ENCODE measurements at regions not wholly inside any gene's neighbourhood (a gene's known extent, or its start where the extent isn't known, plus 50 kb on each side); places are given as distances from the start of the nearest gene placed in this dataset.

GRCh38 chr5:112682621-112683061 lies 55.0 kb upstream of the APC start (continued):
- TF ChIP-seq, protein P1, sequence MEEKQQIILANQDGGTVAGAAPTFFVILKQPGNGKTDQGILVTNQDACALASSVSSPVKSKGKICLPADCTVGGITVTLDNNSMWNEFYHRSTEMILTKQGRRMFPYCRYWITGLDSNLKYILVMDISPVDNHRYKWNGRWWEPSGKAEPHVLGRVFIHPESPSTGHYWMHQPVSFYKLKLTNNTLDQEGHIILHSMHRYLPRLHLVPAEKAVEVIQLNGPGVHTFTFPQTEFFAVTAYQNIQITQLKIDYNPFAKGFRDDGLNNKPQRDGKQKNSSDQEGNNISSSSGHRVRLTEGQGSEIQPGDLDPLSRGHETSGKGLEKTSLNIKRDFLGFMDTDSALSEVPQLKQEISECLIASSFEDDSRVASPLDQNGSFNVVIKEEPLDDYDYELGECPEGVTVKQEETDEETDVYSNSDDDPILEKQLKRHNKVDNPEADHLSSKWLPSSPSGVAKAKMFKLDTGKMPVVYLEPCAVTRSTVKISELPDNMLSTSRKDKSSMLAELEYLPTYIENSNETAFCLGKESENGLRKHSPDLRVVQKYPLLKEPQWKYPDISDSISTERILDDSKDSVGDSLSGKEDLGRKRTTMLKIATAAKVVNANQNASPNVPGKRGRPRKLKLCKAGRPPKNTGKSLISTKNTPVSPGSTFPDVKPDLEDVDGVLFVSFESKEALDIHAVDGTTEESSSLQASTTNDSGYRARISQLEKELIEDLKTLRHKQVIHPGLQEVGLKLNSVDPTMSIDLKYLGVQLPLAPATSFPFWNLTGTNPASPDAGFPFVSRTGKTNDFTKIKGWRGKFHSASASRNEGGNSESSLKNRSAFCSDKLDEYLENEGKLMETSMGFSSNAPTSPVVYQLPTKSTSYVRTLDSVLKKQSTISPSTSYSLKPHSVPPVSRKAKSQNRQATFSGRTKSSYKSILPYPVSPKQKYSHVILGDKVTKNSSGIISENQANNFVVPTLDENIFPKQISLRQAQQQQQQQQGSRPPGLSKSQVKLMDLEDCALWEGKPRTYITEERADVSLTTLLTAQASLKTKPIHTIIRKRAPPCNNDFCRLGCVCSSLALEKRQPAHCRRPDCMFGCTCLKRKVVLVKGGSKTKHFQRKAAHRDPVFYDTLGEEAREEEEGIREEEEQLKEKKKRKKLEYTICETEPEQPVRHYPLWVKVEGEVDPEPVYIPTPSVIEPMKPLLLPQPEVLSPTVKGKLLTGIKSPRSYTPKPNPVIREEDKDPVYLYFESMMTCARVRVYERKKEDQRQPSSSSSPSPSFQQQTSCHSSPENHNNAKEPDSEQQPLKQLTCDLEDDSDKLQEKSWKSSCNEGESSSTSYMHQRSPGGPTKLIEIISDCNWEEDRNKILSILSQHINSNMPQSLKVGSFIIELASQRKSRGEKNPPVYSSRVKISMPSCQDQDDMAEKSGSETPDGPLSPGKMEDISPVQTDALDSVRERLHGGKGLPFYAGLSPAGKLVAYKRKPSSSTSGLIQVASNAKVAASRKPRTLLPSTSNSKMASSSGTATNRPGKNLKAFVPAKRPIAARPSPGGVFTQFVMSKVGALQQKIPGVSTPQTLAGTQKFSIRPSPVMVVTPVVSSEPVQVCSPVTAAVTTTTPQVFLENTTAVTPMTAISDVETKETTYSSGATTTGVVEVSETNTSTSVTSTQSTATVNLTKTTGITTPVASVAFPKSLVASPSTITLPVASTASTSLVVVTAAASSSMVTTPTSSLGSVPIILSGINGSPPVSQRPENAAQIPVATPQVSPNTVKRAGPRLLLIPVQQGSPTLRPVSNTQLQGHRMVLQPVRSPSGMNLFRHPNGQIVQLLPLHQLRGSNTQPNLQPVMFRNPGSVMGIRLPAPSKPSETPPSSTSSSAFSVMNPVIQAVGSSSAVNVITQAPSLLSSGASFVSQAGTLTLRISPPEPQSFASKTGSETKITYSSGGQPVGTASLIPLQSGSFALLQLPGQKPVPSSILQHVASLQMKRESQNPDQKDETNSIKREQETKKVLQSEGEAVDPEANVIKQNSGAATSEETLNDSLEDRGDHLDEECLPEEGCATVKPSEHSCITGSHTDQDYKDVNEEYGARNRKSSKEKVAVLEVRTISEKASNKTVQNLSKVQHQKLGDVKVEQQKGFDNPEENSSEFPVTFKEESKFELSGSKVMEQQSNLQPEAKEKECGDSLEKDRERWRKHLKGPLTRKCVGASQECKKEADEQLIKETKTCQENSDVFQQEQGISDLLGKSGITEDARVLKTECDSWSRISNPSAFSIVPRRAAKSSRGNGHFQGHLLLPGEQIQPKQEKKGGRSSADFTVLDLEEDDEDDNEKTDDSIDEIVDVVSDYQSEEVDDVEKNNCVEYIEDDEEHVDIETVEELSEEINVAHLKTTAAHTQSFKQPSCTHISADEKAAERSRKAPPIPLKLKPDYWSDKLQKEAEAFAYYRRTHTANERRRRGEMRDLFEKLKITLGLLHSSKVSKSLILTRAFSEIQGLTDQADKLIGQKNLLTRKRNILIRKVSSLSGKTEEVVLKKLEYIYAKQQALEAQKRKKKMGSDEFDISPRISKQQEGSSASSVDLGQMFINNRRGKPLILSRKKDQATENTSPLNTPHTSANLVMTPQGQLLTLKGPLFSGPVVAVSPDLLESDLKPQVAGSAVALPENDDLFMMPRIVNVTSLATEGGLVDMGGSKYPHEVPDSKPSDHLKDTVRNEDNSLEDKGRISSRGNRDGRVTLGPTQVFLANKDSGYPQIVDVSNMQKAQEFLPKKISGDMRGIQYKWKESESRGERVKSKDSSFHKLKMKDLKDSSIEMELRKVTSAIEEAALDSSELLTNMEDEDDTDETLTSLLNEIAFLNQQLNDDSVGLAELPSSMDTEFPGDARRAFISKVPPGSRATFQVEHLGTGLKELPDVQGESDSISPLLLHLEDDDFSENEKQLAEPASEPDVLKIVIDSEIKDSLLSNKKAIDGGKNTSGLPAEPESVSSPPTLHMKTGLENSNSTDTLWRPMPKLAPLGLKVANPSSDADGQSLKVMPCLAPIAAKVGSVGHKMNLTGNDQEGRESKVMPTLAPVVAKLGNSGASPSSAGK (IDR thresholded peaks at IDR 0.05): no peak
- TF ChIP-seq, protein P2, sequence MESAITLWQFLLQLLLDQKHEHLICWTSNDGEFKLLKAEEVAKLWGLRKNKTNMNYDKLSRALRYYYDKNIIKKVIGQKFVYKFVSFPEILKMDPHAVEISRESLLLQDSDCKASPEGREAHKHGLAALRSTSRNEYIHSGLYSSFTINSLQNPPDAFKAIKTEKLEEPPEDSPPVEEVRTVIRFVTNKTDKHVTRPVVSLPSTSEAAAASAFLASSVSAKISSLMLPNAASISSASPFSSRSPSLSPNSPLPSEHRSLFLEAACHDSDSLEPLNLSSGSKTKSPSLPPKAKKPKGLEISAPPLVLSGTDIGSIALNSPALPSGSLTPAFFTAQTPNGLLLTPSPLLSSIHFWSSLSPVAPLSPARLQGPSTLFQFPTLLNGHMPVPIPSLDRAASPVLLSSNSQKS (CRISPR knock-in tag; IDR thresholded peaks at IDR 0.05): no peak
- TF ChIP-seq HNRNPK (IDR thresholded peaks at IDR 0.05; ENCODE audit: low read depth, low read length, poor library complexity, severe bottlenecking): no peak
- TF ChIP-seq TAF7 (tag; IDR thresholded peaks at IDR 0.05): no peak
- TF ChIP-seq, protein P3, sequence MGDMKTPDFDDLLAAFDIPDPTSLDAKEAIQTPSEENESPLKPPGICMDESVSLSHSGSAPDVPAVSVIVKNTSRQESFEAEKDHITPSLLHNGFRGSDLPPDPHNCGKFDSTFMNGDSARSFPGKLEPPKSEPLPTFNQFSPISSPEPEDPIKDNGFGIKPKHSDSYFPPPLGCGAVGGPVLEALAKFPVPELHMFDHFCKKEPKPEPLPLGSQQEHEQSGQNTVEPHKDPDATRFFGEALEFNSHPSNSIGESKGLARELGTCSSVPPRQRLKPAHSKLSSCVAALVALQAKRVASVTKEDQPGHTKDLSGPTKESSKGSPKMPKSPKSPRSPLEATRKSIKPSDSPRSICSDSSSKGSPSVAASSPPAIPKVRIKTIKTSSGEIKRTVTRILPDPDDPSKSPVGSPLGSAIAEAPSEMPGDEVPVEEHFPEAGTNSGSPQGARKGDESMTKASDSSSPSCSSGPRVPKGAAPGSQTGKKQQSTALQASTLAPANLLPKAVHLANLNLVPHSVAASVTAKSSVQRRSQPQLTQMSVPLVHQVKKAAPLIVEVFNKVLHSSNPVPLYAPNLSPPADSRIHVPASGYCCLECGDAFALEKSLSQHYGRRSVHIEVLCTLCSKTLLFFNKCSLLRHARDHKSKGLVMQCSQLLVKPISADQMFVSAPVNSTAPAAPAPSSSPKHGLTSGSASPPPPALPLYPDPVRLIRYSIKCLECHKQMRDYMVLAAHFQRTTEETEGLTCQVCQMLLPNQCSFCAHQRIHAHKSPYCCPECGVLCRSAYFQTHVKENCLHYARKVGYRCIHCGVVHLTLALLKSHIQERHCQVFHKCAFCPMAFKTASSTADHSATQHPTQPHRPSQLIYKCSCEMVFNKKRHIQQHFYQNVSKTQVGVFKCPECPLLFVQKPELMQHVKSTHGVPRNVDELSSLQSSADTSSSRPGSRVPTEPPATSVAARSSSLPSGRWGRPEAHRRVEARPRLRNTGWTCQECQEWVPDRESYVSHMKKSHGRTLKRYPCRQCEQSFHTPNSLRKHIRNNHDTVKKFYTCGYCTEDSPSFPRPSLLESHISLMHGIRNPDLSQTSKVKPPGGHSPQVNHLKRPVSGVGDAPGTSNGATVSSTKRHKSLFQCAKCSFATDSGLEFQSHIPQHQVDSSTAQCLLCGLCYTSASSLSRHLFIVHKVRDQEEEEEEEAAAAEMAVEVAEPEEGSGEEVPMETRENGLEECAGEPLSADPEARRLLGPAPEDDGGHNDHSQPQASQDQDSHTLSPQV (IDR thresholded peaks at IDR 0.05): no peak
- peak; percentile 97 for TF ChIP-seq MEIS2 (IDR thresholded peaks at IDR 0.05; ENCODE audit: partially characterized antibody)
- TF ChIP-seq, protein P4, sequence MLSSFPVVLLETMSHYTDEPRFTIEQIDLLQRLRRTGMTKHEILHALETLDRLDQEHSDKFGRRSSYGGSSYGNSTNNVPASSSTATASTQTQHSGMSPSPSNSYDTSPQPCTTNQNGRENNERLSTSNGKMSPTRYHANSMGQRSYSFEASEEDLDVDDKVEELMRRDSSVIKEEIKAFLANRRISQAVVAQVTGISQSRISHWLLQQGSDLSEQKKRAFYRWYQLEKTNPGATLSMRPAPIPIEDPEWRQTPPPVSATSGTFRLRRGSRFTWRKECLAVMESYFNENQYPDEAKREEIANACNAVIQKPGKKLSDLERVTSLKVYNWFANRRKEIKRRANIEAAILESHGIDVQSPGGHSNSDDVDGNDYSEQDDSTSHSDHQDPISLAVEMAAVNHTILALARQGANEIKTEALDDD (IDR thresholded peaks at IDR 0.05): peak; percentile 90
- TF ChIP-seq ZNF124 (CRISPR knock-in tag; IDR thresholded peaks at IDR 0.05): no peak
